T-helper 9 cell (primary cell): ENCODE measurements at regions not wholly inside any gene's neighbourhood (a gene's known extent, or its start where the extent isn't known, plus 50 kb on each side); places are given as distances from the start of the nearest gene placed in this dataset.

Experiments used
- DNase-seq: peaks from one replicate; pipeline ENCODE4 v3.0.0-alpha.2; 2020

DNA sequence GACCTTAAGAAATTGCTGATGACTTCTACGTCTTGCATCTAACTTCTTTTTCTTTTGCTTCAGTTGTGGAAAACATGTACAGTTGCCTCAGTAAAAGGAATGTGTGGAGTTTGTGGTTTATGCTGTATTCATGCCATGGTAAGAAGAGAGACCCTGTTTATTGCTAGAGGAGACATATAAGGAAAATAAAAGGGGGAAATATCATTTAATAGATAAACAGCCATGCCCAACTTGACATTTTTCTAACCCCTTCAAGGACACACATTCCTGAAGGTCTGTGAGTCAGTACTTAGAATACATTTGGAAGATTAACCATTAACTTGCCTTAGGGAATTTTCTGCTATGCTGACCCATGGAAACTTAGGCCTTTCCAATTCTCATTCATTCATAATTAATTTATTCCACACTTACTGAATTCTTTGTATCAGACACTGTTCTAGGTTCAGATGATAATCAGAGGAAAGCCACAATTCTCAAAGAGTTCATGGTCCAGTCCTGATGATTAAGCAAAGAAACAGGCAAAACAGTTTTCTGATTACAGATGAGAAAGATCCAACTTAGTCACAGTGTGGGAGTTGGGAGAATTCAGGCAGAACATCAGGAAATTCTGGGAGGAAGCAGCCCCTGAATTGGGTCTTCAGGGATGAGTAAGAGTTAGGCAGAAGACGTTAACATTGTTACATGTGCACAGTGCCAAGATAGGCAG, 329.8 kb upstream of the RASGRP1 start:
- DNase-seq: no peak

DNA sequence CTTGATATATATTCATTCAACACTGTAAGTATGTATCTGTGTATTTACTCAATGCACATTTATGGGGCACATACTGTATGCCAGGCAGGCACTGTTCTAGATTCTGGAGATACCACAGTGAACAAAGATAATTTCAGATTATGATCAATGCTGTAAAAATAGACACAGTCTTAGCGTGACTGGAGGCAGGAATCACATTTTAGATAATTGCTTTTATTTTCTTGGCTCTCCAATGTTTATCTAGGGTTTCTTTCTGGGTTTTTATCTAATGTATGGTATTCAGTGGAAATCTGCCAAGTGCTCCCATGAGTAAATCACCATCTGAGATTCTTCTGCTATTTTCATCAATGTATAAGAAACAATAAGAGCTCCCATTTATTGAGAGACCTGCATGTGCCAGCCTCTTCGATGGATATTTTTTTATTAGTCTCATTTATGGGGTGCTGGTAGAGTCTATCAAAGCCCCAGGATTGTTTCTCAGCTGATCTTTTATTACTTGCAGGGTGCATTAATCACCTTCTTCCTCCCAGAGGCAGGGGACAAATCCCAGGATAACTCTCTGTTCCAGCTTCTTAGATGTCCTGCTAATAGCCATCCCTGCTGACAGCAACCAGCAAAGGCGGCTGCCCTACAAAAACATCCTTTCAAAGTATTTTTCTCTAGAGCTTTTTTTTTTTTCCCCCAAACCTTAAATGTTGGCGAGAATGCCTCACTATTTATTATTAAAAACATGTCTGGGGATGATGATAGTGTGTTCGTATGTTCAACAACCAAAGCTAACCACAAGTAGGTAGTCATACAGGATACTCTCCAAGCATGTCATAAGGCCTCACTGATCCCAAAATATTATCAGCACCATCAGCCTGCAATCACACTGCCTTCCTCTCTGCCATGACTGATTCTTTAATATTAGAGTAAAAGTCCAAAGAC, 331.0 kb upstream of the RASGRP1 start:
- no peak for DNase-seq

DNA sequence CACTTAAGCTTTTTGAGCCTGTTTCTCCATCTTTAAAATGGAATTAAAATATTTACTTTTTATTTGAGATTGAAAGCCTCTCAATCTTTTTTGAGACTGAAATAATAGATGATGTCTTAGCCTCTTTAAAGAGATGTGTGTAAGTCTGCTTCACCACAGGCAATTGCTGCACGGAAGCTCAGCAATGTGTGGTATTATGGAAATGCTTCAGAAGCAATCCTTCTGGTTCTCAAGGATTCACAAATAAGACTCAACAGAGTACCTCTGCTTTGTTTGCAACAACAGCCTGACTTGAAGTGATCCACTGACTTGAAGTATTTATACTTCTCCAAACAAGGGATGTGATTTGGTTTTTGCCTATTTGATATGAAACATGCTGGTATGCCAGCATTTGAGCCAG, 332.0 kb upstream of the RASGRP1 start:
- no peak for DNase-seq

DNA sequence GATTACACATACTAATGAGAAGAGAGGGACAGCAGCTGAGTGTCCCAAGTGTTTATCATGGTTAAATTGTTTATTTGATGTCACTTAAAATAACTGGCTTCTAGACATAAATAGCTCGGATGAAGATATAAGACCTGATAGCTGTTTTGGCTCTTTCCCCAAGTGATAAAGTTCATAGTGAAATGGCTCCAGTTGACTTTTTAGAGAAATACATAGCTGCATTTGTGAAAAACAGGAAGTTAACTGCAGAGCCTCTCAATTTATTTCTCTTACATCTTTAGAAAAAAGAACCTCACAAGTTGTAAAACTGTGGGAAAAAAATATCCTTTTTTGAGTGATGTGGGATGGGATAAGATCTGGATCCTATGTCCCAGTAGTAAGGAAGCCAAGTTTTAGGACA, 332.9 kb upstream of the RASGRP1 start:
- no peak for DNase-seq

DNA sequence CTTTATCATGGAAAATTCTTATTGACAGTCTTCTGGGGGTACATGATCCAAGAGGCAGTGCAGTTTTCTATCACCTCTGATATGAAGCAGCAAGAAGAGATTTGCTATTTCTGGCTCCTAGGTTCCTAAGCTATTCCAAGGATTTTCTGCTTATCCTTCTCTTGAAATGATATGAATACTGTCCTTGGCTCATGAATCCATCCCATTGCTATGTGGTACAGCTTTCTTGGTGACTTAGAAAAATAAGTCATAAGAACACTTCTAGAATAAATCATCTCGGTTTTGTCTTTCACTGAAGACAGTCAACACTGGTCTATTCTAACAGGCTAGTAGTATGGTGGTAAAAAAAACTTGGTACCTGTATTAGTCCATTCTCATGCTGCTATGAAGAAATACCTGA, 333.6 kb upstream of the RASGRP1 start:
- DNase-seq: no peak

DNA sequence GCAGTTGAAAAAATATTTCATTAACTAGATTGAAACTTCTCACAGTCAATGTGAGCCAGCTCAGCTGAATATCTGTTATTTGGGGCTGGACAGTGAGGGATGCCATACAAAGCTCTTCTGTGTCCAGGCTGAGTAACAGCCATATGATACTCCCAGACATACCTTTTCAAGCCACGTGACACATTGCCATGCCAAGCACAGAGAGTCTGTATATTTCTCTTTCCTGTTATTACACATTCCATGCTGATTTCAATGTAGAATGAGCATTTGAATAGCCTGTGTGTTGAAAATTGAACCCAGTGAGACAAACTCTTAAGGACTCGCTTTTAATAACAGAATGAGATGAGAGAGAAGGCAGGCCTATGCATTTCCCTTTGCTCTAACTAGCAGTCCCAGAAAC, 334.7 kb upstream of the RASGRP1 start:
- DNase-seq: no peak

DNA sequence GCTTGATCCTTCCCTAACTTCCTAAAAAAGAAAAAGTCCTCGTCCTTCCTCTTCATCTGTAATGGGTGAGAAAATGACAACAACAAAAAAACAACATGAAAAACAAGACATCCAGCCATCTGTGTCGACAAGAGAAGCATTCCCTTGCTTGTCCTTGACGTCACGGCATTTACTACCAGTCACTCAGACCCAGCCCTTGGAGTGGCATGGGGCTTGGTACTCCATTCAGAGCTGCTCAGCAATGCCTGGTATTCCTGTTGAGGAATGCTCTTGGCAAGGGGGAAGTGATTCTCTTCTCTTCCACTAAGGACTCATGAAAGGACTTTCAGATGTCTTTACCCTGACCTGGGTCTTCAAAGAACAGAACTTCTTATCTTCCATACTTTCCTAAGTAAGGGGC, 339.7 kb upstream of the RASGRP1 start:
- DNase-seq: no peak

DNA sequence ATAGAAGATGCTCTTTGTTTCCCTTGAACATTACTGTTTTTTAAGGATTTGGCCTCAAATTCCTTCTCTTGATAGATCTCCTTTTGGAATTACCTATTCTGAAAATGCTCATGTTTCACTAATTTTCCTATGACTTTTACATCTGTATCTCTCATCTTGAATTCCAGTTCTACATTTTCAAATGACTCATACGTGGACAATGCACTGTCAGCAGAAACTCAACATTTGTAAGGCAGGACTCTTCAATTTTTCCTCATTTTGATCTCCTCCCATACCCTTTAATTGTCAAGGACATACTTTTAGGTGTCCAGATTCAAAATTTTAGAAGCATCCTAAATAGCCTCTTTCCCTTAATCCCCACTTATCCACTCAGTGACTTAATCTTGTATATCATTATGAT, 341.0 kb upstream of the RASGRP1 start:
- no peak for DNase-seq

DNA sequence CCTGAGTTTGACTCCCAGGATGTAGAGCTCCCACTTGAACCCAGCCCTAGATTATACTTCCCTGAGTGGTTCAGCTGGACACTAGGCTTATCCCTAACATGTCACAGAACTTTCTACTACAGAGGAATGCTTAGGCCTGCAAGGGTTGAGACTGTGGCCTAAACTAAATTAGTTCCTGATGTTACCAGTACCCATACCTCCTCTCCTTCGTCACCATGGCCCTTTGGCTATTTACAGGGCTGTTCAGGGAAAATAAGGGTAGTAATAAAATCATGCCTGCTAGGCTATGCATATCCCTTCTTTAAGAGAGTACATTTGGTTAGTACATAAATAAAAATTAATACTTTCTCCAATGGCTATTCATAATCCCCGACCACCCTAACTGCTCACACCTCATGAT, 356.4 kb upstream of the RASGRP1 start:
- no peak for DNase-seq

DNA sequence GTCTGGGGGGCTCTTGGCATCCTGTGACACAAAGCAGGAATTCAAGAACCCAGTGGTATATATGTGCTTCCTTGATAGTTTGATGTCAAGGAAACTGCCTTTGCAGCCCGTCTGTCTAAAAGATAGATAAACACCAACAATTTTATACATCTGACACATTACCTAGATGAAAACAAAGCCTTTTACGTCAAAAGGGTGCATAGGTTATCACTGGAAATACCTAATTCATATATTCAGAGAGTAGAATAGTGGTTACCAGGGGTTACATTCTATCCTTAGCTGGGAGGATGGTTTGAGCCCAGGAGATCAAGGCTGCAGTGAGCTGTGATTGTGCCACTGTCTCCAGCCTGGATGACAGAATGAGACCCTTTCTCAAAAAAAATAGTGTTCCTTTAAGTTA, 356.9 kb upstream of the RASGRP1 start:
- no peak for DNase-seq

DNA sequence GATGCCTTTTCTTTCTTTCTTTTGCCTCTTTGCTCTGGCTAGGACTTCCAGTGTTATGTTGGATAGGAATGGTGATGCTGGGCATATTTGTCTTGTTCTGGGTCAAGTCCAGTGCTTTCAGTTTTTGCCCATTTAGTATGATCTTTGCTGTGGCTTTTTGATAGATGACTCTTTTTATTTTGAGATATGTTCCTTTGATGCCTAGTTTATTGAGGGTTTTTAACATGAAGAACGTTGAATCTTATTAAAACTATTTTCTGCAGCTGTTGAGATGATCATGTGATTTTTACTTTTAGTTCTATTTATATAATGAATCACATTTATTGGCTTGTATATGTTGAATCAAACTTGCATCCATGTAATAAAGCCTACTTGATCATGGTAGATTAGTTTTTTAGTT, 363.8 kb upstream of the RASGRP1 start:
- no peak for DNase-seq

DNA sequence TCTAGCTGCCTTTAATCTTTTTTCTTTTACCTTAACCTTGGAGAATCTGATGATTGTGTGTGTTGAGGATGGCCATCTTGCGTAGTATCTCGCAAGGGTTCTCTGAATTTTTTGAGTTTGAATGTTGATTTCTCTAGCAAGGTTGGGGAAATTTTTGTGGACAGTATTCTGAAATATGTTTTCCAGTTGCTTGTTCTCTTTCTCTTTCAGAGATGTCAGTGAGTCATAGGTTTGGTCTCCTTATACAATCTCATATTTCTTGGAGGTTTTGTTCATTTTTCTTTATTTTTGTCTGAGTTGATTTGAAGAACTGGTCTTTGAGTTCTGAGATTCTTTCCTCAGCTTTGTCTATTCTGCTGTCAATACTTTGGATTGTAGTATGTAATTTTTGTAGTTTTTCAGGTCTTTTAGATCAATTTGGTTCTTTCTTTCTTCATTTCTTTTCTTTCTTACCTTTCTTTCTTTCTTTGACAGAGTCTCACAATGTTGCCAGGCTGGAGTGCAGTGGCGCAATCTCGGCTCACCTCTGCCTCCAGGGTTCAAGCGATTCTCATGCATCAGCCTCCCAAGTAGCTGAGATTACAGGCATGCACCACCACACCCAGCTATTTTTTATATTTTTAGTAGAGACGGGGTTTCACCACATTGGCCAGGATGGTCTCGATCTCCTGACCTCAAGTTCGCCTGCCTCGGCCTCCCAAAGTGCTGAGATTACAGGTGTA, 366.4 kb upstream of the RASGRP1 start:
- no peak for DNase-seq

DNA sequence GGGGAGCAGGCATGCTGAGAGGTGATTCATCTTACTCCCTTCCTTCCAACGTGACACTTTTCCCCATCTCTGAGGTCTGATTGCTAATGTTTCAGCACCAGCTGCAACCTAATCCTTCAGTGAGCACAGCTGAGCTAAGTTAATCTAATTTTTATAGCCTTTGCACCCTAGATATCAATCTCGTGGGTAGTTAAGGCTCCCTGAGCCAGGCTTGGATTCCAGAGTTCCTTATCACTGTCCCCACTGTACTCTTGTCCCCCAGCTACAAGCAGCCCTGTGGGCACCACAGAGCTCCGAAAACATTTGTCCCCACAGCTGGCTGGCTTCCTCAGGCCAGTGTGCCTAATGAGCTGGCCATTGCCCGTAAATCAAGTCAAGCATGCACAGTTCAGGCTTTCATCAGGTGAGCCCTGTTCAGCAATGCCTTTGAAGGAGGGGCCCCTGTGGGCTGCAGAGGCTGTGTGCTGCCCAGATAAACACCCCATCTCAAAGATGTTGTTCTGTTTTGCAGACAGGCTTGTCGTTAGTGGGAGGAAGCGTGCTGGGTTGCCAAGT, 376.9 kb upstream of the RASGRP1 start:
- no peak for DNase-seq

DNA sequence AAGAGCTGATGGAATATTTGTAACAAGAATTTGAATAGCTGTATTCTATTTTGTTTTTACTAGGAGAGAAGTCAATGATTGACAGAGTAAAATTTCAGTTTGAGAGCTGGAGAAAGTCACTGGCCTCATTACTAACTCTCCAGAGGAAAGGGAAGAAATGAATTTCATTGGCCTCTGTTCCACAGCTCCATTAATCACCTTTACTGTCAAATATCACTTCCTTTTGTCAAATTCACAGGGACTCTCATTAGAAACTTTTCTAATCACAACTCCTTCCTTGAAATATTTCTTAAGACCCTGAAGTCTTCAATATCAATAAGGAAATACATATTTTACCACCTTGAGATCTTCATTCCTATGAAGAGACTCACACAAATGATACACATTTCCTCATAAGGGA, 379.9 kb upstream of the RASGRP1 start:
- no peak for DNase-seq

DNA sequence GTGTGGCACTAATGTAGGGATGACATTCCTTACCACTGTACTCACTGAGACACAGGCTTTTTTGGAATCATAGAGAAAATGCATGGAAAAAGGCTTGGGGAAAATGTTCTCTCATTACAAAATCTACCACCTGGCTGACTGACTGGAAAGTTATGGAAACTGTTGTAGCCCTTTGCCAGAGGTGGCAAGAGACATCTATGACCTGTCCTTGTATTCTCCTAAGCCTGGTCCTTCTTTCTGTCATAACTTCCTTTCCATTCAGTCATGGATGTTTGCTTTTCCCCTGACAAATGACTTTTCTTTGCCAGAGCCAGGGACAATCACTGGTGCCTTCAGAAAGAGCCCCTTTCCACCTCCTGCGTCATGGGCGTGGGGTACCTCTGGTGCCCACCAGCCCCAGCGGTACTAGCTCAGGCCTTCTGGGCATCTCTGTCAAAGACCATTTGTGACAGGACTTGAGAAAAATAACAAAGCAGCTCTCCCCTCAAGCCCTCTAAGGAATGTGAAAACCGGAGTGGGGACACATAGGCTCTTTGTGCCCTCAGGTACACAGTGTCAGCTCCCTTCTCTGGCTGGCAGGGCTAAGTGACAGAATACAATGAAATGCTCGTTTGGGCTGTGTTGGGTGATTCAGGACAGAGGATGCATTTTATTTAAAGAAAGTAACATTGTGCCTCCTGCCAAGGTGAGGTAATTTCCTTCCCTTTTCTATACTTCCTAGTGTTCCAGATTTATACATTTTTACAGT, 381.1 kb upstream of the RASGRP1 start:
- DNase-seq: no peak

DNA sequence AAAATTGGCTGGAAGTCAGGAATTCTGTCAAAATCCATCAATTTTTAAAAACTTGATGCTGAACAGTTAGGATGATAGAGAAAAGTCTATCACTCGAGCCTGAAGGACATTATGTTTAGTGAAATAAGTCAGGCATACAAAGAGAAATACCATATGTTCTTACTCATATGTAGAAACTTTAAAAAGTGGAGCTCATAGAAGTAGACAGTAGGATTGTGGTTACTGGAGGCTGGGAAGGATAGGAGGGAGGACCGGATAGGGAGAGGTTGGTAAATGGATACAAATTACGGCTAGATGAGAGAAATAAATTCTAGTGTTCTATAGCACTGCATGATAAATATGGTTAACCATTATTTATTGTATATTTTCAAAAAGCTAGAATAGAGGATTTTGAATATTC, 389.5 kb upstream of the RASGRP1 start:
- no peak for DNase-seq

DNA sequence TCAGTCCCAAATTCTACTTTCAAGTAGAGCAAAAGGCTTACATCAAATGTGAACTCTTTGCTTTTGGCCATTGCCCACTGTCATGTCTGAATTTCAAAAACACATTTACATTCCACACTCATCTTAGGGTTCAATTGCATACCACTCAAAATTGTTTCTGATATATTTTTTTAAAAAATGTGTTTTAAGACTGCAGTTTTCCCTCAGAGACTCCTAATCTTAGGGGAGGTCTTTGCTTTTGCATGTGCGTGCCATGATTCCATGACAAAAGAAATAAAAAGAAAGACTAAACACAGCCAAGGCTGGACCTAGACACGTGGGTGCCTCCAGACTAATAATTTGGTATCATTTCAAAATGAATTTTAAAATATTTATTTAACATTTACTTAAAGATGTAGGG, 396.8 kb upstream of the RASGRP1 start:
- DNase-seq: no peak

DNA sequence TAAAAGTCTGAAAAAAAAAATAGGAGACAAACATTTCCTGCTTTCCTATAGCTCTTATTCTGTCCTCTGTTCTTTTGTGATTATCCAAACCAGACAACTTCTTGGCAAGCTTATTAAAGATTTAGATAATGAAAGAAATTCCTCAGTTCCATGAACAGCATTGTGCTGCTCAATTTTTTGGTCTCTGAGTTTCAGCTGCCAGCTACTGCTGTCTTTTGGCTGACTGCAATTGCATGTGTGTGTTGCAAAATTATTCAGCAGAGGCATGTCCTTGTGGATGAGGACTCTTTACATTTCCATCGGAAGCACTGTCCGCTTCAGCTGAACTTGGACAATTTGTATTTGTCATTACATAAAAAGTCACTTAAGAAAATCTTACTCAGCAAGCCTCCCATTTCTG, 397.3 kb upstream of the RASGRP1 start:
- DNase-seq: no peak

DNA sequence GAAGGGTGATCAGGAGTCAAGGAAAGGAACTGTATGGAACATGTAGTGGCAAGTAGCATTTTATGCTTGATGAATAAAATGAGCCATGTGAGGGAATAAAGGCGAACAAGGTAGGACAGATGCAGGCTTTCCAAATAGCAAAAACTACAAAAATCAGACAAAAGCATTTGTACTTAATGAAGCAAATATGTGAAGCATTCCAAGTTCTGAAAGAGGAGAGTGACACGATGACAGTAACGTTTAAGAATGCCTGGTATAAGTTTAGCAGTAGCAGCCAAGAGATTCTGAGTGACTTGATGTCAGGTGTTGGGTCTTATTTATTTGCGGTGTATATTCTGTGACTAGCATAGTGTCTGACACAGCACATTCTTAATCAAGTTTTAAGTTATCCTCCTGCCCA, 408.2 kb upstream of the RASGRP1 start:
- no peak for DNase-seq

DNA sequence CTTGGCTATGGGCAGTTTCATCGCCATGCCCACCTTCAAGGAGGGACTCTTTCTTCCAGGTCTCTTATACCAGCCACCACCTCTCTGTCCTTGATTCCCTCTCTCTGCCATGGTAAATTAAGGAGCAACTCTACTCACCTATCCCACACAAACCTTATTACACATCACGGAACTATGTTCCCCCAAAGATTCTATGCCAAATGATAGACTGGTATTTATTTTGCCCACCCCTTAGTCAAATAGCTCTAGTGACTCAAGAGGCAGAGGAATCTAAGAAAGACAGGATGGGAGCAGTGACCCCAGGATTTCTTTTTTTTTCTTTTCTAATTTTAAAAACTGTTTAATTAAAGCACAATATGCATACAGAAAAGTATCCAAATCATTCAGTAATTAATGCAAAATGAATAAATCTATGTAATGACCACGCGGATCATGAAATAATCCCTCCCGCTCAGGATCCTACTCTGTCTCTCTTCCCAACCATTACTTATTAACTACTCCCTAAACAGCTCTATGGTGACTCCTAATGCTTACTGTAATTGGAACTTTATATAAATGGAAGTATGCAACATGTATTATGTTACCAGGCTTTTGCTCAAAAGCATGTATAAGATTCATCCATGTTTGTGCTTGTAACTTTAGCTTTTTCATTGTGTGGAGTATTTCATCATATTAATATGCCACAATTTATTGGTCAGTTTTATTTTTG, 410.8 kb upstream of the RASGRP1 start:
- DNase-seq: no peak

DNA sequence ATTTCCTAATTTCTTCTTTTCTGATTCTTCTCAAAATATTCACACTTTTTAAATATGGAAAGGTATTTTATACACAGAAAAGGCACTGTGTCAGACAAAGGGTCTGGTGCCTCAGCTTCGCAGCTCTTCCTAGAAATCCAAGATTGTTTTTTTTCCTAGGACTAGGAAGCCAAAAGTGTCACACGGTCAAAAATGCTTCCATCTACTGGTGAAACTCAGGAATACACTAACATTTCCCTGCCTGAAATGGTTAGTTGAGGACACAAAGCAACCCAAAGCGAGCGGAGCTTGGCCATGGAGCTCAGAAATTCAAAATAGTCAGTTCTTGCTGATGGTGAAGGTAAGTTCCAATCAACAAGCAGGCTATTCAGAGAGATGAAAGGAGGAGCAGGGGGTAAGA, 426.5 kb upstream of the RASGRP1 start:
- no peak for DNase-seq

DNA sequence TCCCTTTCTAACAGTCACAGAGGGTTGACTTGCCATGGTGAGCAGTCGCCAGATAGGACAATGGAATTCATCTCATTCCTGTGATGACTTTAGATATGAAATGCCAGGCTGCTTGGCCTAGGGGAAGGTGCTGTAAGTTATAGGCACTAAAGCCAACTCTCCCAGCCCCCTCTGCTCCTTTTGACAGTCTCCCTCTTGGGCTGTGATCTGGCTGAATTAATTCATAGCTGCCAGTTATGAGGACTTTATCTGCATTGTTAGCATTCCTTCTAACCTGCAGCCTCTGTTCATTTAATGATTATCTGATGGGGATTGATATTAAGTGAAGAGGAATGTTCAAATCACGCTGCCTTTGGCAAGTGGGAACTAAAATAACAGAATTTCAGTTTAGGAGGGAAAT, 427.1 kb upstream of the RASGRP1 start:
- no peak for DNase-seq
